ENCODE measurements at regions not wholly inside any gene's neighbourhood (a gene's known extent, or its start where the extent isn't known, plus 50 kb on each side); places are given as distances from the start of the nearest gene placed in this dataset.

DNA sequence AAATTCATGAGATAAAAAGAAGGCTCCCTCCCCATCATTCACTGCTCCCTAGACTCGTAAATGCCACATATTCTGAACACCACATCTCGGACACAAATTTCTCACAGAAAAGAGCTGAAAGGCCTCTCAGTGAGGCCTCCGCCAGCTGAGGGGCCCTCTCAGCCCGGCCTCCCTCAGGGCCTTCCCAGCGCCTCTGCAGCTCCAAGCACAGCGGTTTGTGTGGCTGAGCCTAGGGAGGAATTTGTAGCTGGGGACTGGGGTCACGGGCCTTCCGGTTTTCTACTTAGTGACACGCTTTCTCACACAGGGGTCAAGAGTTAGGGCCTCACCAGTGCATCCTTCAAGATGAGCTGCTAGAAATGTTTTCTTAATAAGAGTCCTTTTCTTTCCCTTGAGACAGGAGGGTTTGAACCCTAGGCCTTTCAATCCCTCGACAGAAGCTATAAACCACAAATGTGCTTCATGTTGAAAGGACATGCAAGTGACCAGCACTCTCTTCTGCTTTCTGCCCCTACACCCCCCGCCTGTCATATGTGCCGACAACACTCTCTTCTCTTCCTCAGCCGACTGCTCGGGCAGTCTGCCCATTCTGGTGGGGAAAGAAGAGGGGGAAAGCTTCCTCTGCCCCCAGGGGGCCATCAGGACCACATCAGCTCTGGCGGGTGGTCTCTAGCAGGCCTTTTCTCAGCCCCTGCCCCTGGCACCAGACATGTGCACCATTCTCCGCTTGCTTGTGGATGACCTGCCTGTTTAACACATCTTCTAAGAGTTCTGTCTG is 104.9 kb downstream of the CHIC2 start:
- H3K4me3 ChIP-seq (ENCODE audit: low read depth, low read length), result no peak overlapping the region
- TF ChIP-seq, protein P1, sequence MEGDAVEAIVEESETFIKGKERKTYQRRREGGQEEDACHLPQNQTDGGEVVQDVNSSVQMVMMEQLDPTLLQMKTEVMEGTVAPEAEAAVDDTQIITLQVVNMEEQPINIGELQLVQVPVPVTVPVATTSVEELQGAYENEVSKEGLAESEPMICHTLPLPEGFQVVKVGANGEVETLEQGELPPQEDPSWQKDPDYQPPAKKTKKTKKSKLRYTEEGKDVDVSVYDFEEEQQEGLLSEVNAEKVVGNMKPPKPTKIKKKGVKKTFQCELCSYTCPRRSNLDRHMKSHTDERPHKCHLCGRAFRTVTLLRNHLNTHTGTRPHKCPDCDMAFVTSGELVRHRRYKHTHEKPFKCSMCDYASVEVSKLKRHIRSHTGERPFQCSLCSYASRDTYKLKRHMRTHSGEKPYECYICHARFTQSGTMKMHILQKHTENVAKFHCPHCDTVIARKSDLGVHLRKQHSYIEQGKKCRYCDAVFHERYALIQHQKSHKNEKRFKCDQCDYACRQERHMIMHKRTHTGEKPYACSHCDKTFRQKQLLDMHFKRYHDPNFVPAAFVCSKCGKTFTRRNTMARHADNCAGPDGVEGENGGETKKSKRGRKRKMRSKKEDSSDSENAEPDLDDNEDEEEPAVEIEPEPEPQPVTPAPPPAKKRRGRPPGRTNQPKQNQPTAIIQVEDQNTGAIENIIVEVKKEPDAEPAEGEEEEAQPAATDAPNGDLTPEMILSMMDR (IDR thresholded peaks at IDR 0.05; ENCODE audit: control insufficient read depth, extremely low read depth, insufficient read depth), result no peak
- DNase-seq (ENCODE audit: low read depth), result no peak

DNA sequence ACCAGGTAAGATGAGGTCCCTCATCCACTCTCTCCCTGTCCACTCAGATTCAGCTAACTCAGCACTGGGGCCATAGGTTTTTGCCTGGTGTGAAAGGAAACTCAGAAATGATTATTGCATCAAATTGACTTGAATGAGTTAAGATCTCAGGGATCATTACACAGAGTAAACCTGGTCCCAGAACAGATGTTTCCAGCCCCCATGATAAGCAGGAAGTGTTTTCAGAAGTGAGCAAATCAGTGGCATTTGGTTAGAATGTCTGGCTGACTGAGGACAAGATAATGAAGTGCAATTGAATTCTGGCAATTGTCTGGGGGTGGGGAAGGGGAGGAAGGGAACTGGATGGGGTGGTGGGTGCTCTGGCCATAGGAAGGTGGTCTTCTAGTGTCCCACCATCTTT is 108.0 kb downstream of the CHIC2 start:
- no peak for DNase-seq (ENCODE audit: low read depth)
- no peak overlapping the region for H3K4me3 ChIP-seq (ENCODE audit: low read depth, low read length)
- TF ChIP-seq, protein P1 (IDR thresholded peaks at IDR 0.05; ENCODE audit: control insufficient read depth, extremely low read depth, insufficient read depth), result no peak

DNA sequence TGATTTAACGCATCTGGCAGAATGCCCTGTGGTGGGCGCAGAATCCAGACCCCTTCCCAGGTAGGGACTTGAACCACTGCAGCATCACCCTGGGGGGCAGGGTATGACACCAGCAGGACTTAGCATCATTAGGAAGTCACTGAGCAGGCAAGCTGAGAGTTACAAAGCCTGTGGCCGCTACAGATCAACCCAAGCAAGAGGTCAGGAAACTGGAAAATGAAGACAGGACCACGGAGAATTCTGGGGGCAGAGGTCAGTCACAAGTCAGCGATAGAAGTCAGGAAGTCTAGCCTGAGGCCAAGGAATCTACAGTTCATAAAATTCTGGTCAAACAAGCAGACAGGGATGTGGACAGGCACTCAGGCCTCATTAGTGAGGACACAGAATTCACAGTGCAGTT is 108.4 kb downstream of the CHIC2 start:
- TF ChIP-seq, protein P1 (IDR thresholded peaks at IDR 0.05; ENCODE audit: control insufficient read depth, extremely low read depth, insufficient read depth), result no peak
- no peak for DNase-seq (ENCODE audit: low read depth)

DNA sequence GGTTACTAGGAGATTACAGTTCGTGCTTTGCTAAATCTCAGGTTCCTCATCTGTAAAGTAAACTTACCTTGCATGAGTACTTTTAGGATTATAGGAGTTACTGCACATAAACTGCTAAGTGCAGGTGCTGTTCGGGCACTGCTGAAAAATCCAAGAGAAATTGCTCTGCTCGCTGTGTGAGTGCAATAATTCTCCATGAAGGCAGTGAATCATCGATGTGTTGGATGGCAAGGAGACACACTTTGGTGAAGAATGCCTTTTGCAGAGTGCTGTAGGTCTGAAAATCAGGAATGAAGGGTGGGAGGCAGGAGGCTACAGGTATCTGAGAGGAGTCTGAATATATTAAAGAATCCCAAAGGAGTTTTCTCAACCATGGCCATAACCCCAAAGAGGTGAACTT is 113.0 kb downstream of the CHIC2 start:
- no peak for DNase-seq (ENCODE audit: low read depth)
- H3K4me3 ChIP-seq (ENCODE audit: low read depth, low read length), result no peak overlapping the region
- TF ChIP-seq, protein P1 (IDR thresholded peaks at IDR 0.05; ENCODE audit: control insufficient read depth, extremely low read depth, insufficient read depth), result no peak

More for the DNA sequence above, 108.4 kb downstream of the CHIC2 start:
- no peak overlapping the region for H3K4me3 ChIP-seq (ENCODE audit: low read depth, low read length)

DNA sequence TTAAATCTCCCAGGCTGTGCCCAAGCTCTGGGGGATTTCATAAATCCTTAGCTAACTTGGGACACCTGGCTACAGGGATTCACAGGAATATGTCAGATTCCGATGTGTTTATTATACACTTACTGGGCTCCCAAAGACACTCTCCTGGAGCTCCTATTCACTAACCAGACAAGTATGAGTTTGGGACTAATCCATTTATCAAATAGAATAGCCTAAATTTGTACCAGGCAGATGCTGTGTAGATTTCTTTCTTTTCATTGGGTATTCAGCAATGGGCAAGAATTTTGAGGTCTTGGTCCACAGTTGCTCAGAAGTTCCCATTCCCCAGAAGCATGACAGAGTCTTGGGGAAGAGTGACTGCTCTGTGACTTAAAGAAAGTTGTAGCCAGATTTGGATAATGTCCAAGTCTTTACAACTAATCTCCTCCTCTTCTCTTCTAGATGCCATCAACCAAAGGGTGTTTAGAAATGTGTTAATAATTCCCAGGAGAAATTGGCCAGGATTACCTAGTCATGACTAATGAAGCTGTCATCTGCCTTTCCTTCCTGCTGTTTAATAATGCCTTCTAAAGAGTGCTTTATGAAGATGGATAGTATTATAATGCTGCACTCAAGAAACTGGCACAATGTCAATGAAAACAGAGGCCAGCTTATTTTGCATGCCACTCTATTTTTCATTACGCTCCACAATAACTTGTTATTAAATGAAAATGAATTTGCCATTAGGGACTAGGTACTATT is 120.9 kb downstream of the CHIC2 start:
- TF ChIP-seq, protein P1 (IDR thresholded peaks at IDR 0.05; ENCODE audit: control insufficient read depth, extremely low read depth, insufficient read depth), result no peak
- no peak for DNase-seq (ENCODE audit: low read depth)
- H3K4me3 ChIP-seq (ENCODE audit: low read depth, low read length), result no peak overlapping the region

DNA sequence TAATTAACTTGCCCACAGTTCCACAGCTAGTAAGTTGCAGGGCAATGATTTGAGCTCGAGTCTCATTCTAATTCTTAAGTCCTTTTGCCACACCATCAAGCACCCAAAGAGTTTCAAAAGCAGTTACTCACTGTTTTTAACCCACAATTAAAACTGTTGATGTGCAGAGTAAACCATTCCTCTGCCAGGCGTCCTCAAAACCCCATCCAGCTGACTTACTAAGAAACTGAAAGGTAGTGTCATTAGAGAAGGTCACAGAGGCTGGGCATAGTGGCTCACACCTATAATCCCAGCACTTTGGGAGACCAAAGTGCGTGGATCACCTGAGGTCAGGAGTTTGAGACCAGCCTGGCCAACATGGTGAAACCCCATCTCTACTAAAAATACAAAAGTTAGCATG is 121.7 kb downstream of the CHIC2 start:
- no peak overlapping the region for H3K4me3 ChIP-seq (ENCODE audit: low read depth, low read length)
- TF ChIP-seq, protein P1 (IDR thresholded peaks at IDR 0.05; ENCODE audit: control insufficient read depth, extremely low read depth, insufficient read depth), result no peak
- DNase-seq (ENCODE audit: low read depth), result no peak
